ENCODE measurements at regions not wholly inside any gene's neighbourhood (a gene's known extent, or its start where the extent isn't known, plus 50 kb on each side); places are given as distances from the start of the nearest gene placed in this dataset.

DNA sequence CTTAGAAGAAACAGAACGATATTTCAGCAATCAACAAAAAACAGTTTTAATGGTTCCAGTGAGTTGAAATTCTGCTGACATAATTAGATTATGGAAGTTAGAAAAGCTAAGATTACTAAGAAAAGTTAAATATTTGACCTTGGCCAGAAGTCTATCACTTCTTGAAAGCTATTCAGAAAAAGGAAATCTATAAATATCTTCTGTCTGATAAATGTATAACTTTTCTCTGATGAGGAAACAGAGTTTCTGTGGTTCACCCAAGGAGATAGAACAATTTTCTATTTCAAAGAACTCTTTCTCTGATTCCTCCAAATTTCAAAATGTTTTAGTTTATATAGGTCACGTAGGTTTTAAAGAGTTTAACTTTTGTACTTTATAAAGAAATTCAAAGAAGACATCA lies 438.4 kb upstream of the CHORDC1 start:
- H3K9ac ChIP-seq (ENCODE audit: insufficient read depth, low read length, poor library complexity, severe bottlenecking) = no peak overlapping the region
- no peaks in the 10 kb centered on the region for H4K20me1 ChIP-seq (ENCODE audit: insufficient read depth, low read length)
- H3K9me3 Mint-ChIP-seq = peaks cover 0 to 12% (median 2%) of the 10 kb centered on the region in 7 donors
- H3K79me2 ChIP-seq (ENCODE audit: insufficient read depth, low read length) = no peaks in the 10 kb centered on the region
- TF ChIP-seq, protein P1, sequence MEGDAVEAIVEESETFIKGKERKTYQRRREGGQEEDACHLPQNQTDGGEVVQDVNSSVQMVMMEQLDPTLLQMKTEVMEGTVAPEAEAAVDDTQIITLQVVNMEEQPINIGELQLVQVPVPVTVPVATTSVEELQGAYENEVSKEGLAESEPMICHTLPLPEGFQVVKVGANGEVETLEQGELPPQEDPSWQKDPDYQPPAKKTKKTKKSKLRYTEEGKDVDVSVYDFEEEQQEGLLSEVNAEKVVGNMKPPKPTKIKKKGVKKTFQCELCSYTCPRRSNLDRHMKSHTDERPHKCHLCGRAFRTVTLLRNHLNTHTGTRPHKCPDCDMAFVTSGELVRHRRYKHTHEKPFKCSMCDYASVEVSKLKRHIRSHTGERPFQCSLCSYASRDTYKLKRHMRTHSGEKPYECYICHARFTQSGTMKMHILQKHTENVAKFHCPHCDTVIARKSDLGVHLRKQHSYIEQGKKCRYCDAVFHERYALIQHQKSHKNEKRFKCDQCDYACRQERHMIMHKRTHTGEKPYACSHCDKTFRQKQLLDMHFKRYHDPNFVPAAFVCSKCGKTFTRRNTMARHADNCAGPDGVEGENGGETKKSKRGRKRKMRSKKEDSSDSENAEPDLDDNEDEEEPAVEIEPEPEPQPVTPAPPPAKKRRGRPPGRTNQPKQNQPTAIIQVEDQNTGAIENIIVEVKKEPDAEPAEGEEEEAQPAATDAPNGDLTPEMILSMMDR (IDR thresholded peaks at IDR 0.05) = no peak
- no peaks in the 10 kb centered on the region for H3K36me3 ChIP-seq (replicated peaks in 1 of 2; ENCODE audit: control insufficient read depth in 1 of 2, insufficient read depth in 2 of 2, low read length in 2 of 2)
- H3K36me3 Mint-ChIP-seq = no peaks in the 10 kb centered on the region
- H3K27ac Mint-ChIP-seq = no peak overlapping the region
- no CpG with 5 or more reads among the region's 2 CpGs for WGBS (ENCODE audit: insufficient coverage)
- H3K4me2 ChIP-seq (replicated peaks; ENCODE audit: extremely low read depth, low read length, poor library complexity, severe bottlenecking) = no peak overlapping the region
- H3K4me3 ChIP-seq (replicated peaks in 1 of 3; ENCODE audit: low read depth in 2 of 3, low read length in 3 of 3) = no peak overlapping the region
- H3K4me1 Mint-ChIP-seq = no peaks in the 10 kb centered on the region
- DNase-seq = no peak
- H3K4me3 Mint-ChIP-seq = no peak overlapping the region
- no peak overlapping the region for H3K27ac ChIP-seq (ENCODE audit: low read depth in 1 of 2, low read length in 2 of 2)
- H3K9me3 ChIP-seq (replicated peaks in 1 of 2; ENCODE audit: control insufficient read depth in 1 of 2, insufficient read depth in 1 of 2, low read length in 2 of 2) = peaks cover 0 to 4% of the 10 kb centered on the region in 2 donors
- no peaks in the 10 kb centered on the region for H3K4me1 ChIP-seq (ENCODE audit: control insufficient read depth in 1 of 2, insufficient read depth in 2 of 2, low read length in 2 of 2)
- intact Hi-C loops (cut with micrococcal nuclease) = no loop called here
- H3K27me3 Mint-ChIP-seq (ENCODE audit: low read depth in 3 of 3) = peaks cover 0 to 4% (median 0%) of the 10 kb centered on the region in 3 donors
- no peak overlapping the region for H2AFZ ChIP-seq (ENCODE audit: insufficient read depth, low read depth, low read length, poor library complexity, severe bottlenecking)
- no peaks in the 10 kb centered on the region for H3K27me3 ChIP-seq (ENCODE audit: control insufficient read depth in 2 of 2, insufficient read depth in 2 of 2, low read length in 2 of 2)

DNA sequence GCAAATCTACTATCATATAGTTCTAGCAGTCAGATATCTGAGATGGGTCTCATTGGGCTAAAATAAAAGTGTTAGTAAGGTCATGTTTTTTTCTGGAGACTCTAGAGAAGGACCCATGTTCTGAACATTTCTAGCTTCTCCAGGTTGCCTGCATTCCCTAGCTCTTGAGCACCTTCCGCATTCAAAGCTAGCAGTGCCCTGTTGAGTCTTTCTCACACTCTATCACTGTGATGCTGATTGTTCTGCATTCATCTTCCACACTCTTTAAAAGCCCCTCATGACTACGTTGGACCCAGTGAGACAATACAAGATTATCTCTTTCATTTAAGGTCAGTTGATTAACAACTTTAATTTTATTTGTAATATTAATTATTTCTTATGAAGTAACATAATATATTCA lies 433.3 kb upstream of the CHORDC1 start:
- Histone ChIP-seq H3K27ac (ENCODE audit: low read depth in 1 of 2, low read length in 2 of 2) (no peak overlapping the region), H3K36me3 (replicated peaks in 1 of 2; ENCODE audit: control insufficient read depth in 1 of 2, insufficient read depth in 2 of 2, low read length in 2 of 2) (no peaks in the 10 kb centered on the region), H4K20me1 (ENCODE audit: insufficient read depth, low read length) (no peaks in the 10 kb centered on the region), H3K9me3 (replicated peaks in 1 of 2; ENCODE audit: control insufficient read depth in 1 of 2, insufficient read depth in 1 of 2, low read length in 2 of 2) (peaks cover 0 to 4% of the 10 kb centered on the region in 2 donors), H3K4me3 (replicated peaks in 1 of 3; ENCODE audit: low read depth in 2 of 3, low read length in 3 of 3) (no peak overlapping the region), H3K27me3 (ENCODE audit: control insufficient read depth in 2 of 2, insufficient read depth in 2 of 2, low read length in 2 of 2) (no peaks in the 10 kb centered on the region), H3K9ac (ENCODE audit: insufficient read depth, low read length, poor library complexity, severe bottlenecking) (no peak overlapping the region), H3K4me2 (replicated peaks; ENCODE audit: extremely low read depth, low read length, poor library complexity, severe bottlenecking) (no peak overlapping the region), H3K79me2 (ENCODE audit: insufficient read depth, low read length) (no peaks in the 10 kb centered on the region), H3K4me1 (ENCODE audit: control insufficient read depth in 1 of 2, insufficient read depth in 2 of 2, low read length in 2 of 2) (no peaks in the 10 kb centered on the region), H2AFZ (ENCODE audit: insufficient read depth, low read depth, low read length, poor library complexity, severe bottlenecking) (no peak overlapping the region)
- Mint-ChIP-seq H3K27me3 (ENCODE audit: low read depth in 3 of 3) (peaks cover 0 to 4% (median 0%) of the 10 kb centered on the region in 3 donors), H3K4me1 (no peaks in the 10 kb centered on the region), H3K4me3 (no peak overlapping the region), H3K9me3 (peaks cover 0 to 15% (median 3%) of the 10 kb centered on the region in 7 donors), H3K27ac (no peak overlapping the region), H3K36me3 (no peaks in the 10 kb centered on the region)
- TF ChIP-seq, protein P1 (IDR thresholded peaks at IDR 0.05) = no peak
- WGBS (ENCODE audit: insufficient coverage) = 92% methylated on average over 1 of the region's 2 CpGs
- no peak for DNase-seq
- intact Hi-C loops (cut with micrococcal nuclease) = no loop called here

All from CD14-positive monocyte (primary cell).